Ishikawa (cell line): ENCODE measurements at regions not wholly inside any gene's neighbourhood (a gene's known extent, or its start where the extent isn't known, plus 50 kb on each side); places are given as distances from the start of the nearest gene placed in this dataset.

Source experiments
- CEBPB ChIP-seq: IDR thresholded peaks from 2 replicates; pipeline ENCODE4 v1.6.1; 2012
- CREB1 ChIP-seq: IDR thresholded peaks from 2 replicates; pipeline ENCODE4 v1.6.1; 2012; ENCODE audit warnings: low read depth
- EGR1 ChIP-seq: IDR thresholded peaks from 2 replicates; pipeline ENCODE4 v1.6.1; 2012
- EP300 ChIP-seq: IDR thresholded peaks from 2 replicates; pipeline ENCODE4 v1.6.1; 2012; ENCODE audit warnings: borderline replicate concordance
- FOXM1 ChIP-seq: IDR thresholded peaks from 2 replicates; pipeline ENCODE4 v1.6.1; 2012; ENCODE audit warnings: low read depth, borderline replicate concordance
- MAX ChIP-seq: IDR thresholded peaks from 2 replicates; pipeline ENCODE4 v1.6.1; 2012
- NFIC ChIP-seq: IDR thresholded peaks from 2 replicates; pipeline ENCODE4 v1.6.1; 2012
- RAD21 ChIP-seq: IDR thresholded peaks from 2 replicates; pipeline ENCODE4 v1.6.1; 2012; ENCODE audit warnings: low read depth
- REST ChIP-seq: IDR thresholded peaks from 2 replicates; pipeline ENCODE4 v1.6.1; 2012; ENCODE audit warnings: low read depth, mild to moderate bottlenecking
- TAF1 ChIP-seq: IDR thresholded peaks from 2 replicates; pipeline ENCODE4 v1.6.1; 2012; ENCODE audit warnings: low read depth, mild to moderate bottlenecking
- TCF12 ChIP-seq: IDR thresholded peaks from 2 replicates; pipeline ENCODE4 v1.6.1; 2012; ENCODE audit warnings: low read depth
- TEAD4 ChIP-seq: IDR thresholded peaks from 2 replicates; pipeline ENCODE4 v1.6.1; 2012
- USF1 ChIP-seq: IDR thresholded peaks from 2 replicates; pipeline ENCODE4 v1.6.1; 2012
- YY1 ChIP-seq: IDR thresholded peaks from 2 replicates; pipeline ENCODE4 v1.6.1; 2012; ENCODE audit warnings: low read depth
- ZBTB7A ChIP-seq: IDR thresholded peaks from 2 replicates; pipeline ENCODE4 v1.6.1; 2012; ENCODE audit warnings: low read depth

- TF ChIP-seq FOXM1: no peak
- no peak for TF ChIP-seq TEAD4
- no peak for TF ChIP-seq MAX
- no peak for TF ChIP-seq CREB1
- TF ChIP-seq NFIC: no peak
- TF ChIP-seq EGR1: no peak
- no peak for TF ChIP-seq RAD21
- TF ChIP-seq EP300: no peak
- TF ChIP-seq YY1: no peak
- TF ChIP-seq USF1: no peak
- TF ChIP-seq REST: no peak
- no peak for TF ChIP-seq TCF12
- no peak for TF ChIP-seq CEBPB
- TF ChIP-seq ZBTB7A: no peak
- no peak for TF ChIP-seq TAF1
These were observed 115.1 kb upstream of the ANKFN1 start for GRCh38 chr17:56038131-56038530.

- no peak for TF ChIP-seq ZBTB7A
- no peak for TF ChIP-seq REST
- no peak for TF ChIP-seq YY1
- no peak for TF ChIP-seq TAF1
- no peak for TF ChIP-seq FOXM1
- TF ChIP-seq NFIC: no peak
- no peak for TF ChIP-seq MAX
These were observed 107.4 kb upstream of the ANKFN1 start for GRCh38 chr17:56045872-56046271.

GRCh38 chr17:56047331-56047730 lies 105.9 kb upstream of the ANKFN1 start:
- TF ChIP-seq TEAD4: no peak
- no peak for TF ChIP-seq MAX
- no peak for TF ChIP-seq RAD21
- no peak for TF ChIP-seq CREB1
- no peak for TF ChIP-seq USF1
- no peak for TF ChIP-seq REST
- TF ChIP-seq TCF12: no peak
- no peak for TF ChIP-seq FOXM1
- TF ChIP-seq NFIC: no peak
- no peak for TF ChIP-seq EP300

- TF ChIP-seq TEAD4 (no peak), EGR1 (no peak), MAX (no peak), FOXM1 (no peak), RAD21 (no peak), REST (no peak), EP300 (no peak), CEBPB (no peak), ZBTB7A (no peak)
These were observed 95.4 kb upstream of the ANKFN1 start for GRCh38 chr17:56057869-56058268.
